Endothelial cell of hepatic sinusoid (primary cell): ENCODE measurements at regions not wholly inside any gene's neighbourhood (a gene's known extent, or its start where the extent isn't known, plus 50 kb on each side); places are given as distances from the start of the nearest gene placed in this dataset.

Experiments used
- in situ Hi-C: cut with HindIII; loops from 2 replicates; pipeline ENCODE4 v1.10.0; 2017; ENCODE audit warnings: low sequenced_read_pairs

DNA sequence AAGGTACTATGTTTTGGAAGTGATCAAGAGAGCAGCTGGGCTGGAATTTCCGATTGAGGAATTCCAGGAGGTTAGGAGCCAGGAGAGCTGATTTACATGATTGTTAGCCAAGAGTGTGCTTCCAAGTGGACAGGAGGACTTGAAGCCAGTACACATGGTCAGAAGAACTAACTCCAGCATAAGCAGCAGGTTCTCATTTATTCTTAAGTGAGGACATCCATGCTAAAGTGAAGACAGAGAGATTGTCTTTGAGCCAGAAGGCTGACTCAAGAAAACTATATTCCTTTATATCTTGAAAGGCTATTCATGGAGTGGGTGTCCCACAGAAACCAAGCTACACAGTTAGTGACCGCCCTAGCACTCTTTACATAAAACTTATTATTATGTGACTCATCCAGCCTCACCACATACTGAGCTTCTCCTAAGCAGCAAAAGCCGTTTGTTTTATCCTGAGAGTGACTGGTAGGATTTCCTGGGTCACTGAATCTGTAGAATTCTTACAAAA lies 56.7 kb upstream of the SEMA3A start:
- in situ Hi-C loops, result no loop called here

DNA sequence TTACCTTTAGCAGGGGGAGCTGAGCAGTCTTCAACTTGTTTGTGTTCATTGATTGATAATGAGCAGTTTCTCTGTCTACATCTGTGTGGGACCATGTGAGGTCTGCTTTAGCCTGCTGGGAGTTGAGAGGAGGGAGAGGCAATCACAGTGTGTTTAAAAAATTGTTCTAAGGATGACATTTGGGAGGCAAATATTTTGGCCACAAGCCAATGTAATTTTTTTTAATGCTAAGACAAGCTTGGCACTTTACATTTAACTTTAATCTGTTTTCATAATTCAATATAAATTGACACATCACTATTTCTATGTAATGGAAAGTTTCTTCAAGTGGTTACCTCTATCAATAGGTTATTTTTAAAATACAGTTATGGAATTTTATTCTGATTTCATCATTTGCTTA lies 55.9 kb upstream of the SEMA3A start:
- in situ Hi-C loops, result no loop called here

DNA sequence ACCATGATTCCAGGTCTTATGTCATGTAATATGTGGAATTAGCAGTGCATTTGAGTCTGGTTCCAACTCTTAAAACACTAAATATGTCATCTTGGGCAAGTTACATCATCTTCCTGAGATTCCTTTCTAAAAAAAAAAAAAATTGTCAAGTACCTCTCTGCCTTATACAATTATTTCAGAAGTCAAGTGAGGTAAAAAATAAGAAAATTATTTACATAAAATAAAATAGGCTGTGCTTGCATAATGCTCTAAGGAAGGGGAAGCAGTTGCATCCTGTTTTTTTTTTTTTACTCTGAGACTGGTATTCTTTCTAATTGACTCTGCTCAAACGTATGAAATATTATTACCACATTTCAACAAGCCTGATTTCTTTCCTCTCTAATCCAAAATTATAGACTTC lies 55.1 kb upstream of the SEMA3A start:
- in situ Hi-C loops, result no loop called here

DNA sequence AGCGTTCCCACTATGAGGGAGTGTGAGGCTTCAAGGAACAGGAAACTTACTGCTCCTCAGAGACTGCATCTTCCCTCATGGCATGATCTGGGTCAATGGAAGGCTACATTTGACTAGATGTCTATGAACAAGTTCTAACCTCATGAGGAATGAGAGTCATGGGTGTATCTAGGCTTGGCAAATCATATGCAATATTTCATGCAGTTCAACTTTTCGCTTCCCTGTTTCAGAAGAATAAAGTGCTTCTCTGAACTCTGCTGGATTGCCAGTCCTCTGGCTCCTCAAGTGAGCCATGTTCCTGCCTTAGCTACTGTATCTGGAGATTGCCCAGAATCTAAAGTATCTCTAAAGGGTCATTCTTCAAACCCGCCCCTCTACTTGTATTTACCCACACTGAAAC lies 54.3 kb upstream of the SEMA3A start:
- in situ Hi-C loops, result no loop called here

DNA sequence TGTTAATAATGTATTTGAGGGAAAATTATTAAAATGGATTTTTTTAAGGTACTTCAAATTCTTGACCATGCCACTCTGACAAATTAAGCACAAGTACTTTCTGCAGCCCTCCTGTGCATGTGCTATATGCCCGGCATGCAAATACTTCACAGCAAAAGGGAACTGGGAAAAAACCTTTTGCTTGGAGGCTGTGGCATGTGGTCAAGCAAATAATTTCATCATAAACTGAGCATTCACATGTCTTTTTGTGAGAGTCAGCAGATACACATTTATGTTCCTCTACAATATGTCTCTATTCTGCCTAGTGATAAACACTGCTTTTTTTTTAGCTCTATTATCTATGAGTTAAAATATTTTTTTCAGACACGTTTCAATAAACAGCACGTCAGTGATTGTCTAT lies 53.7 kb upstream of the SEMA3A start:
- in situ Hi-C loops, result no loop called here

DNA sequence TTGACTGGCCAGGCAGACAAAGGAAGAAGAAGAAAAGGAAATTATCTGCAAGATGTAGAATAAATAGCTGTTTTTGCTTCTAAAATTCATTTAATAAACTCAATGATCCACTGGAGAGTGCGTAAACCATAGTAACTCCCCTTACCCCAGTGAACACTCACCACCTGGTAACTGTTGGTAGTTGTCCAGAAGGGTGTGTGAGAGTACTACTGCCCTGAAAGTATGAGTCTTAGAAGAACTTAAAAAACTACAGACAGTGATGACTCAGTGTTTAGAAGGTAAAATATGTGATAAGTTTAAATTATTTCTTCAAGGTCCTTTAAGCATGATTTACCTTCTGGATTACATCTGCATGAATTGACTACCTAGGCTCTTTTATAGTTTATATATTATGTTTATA lies 53.0 kb upstream of the SEMA3A start:
- in situ Hi-C loops, result no loop called here

DNA sequence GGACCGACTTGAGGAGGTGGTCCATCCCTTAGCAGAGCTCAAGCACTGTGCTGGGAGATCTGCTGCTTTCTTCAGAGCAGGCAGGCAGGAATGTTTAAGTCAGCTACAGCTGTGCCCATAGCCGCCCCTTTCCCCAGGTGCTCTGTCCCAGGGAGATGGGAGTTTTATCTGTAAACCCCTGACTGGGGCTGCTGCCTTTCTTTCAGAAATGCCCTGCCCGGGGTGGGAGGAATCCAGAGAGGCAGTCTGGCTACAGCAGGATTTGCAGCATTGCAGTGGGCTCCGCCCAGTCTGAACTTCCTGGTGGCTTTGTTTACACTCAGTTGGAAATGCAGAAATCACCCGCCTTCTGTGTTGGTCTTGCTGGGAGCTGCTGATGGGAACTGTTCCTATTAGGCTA lies 51.2 kb upstream of the SEMA3A start:
- in situ Hi-C loops, result no loop called here
